ENCODE measurements at regions not wholly inside any gene's neighbourhood (a gene's known extent, or its start where the extent isn't known, plus 50 kb on each side); places are given as distances from the start of the nearest gene placed in this dataset.

GRCh38 chr17:70510288-70510687 is 341.0 kb downstream of the KCNJ2 start:
- TF ChIP-seq POLR2A (IDR thresholded peaks at IDR 0.05) (no peak), CTCF (IDR thresholded peaks at IDR 0.05) (no peak)

Measured in uterus (tissue), 2 donors.